ENCODE measurements at regions not wholly inside any gene's neighbourhood (a gene's known extent, or its start where the extent isn't known, plus 50 kb on each side); places are given as distances from the start of the nearest gene placed in this dataset.

GRCh38 chr2:52117299-52117698 lies 1085.4 kb upstream of the NRXN1 start:
- TF ChIP-seq, protein P1, sequence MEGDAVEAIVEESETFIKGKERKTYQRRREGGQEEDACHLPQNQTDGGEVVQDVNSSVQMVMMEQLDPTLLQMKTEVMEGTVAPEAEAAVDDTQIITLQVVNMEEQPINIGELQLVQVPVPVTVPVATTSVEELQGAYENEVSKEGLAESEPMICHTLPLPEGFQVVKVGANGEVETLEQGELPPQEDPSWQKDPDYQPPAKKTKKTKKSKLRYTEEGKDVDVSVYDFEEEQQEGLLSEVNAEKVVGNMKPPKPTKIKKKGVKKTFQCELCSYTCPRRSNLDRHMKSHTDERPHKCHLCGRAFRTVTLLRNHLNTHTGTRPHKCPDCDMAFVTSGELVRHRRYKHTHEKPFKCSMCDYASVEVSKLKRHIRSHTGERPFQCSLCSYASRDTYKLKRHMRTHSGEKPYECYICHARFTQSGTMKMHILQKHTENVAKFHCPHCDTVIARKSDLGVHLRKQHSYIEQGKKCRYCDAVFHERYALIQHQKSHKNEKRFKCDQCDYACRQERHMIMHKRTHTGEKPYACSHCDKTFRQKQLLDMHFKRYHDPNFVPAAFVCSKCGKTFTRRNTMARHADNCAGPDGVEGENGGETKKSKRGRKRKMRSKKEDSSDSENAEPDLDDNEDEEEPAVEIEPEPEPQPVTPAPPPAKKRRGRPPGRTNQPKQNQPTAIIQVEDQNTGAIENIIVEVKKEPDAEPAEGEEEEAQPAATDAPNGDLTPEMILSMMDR (IDR thresholded peaks at IDR 0.05): no peak
- no peak for TF ChIP-seq POLR2A (IDR thresholded peaks at IDR 0.05)

Data from right lobe of liver (tissue), 4 donors.